OCI-LY1 (cell line): ENCODE measurements at regions not wholly inside any gene's neighbourhood (a gene's known extent, or its start where the extent isn't known, plus 50 kb on each side); places are given as distances from the start of the nearest gene placed in this dataset.

Experiments used
- H2AFZ ChIP-seq: fragments of 200-600 bp; sonication (generic), shearing (Covaris generic); 2 replicates; pipeline ENCODE4 v1.6.0; 2014; ENCODE audit warnings: antibody characterized with exemption, mild to moderate bottlenecking, low read length
- H3F3A ChIP-seq: fragments of 200-600 bp; sonication (generic), shearing (Covaris generic); 2 replicates; pipeline ENCODE4 v1.6.0; 2014; ENCODE audit warnings: mild to moderate bottlenecking, antibody characterized with exemption, low read length, moderate library complexity; ENCODE audit not compliant: insufficient read depth
- H3K27ac ChIP-seq: fragments of 200-600 bp; sonication (generic); 2 replicates; pipeline ENCODE4 v1.5.1; 2014; ENCODE audit warnings: low read length, mixed run types, mild to moderate bottlenecking, low read depth; ENCODE audit not compliant: poor library complexity, severe bottlenecking
- H3K27me3 ChIP-seq: fragments of 200-600 bp; sonication (generic); 2 replicates; pipeline ENCODE4 v1.6.0; 2014; ENCODE audit warnings: antibody characterized with exemption, mild to moderate bottlenecking, low read length, moderate library complexity; ENCODE audit not compliant: insufficient read depth
- H3K36me3 ChIP-seq: fragments of 200-600 bp; sonication (generic); 2 replicates; pipeline ENCODE4 v1.6.1; 2014; ENCODE audit warnings: mild to moderate bottlenecking, antibody characterized with exemption, low read length, moderate library complexity, mixed read lengths; ENCODE audit not compliant: insufficient read depth
- H3K4me1 ChIP-seq: fragments of 200-600 bp; sonication (generic); 2 replicates; pipeline ENCODE4 v1.5.1; 2014; ENCODE audit warnings: mild to moderate bottlenecking, low read length, moderate library complexity; ENCODE audit not compliant: insufficient read depth, severe bottlenecking
- H3K4me2 ChIP-seq: fragments of 200-600 bp; sonication (generic), shearing (Covaris generic); 2 replicates; pipeline ENCODE4 v1.6.1; 2014; ENCODE audit warnings: low read length
- H3K4me3 ChIP-seq: fragments of 200-600 bp; sonication (generic); 2 replicates; pipeline ENCODE4 v1.5.1; 2014; ENCODE audit warnings: low read length, low read depth, mild to moderate bottlenecking, mixed read lengths; ENCODE audit not compliant: poor library complexity, severe bottlenecking
- H3K79me2 ChIP-seq: fragments of 200-600 bp; shearing (Covaris generic); 2 replicates; pipeline ENCODE4 v1.6.1; 2016; ENCODE audit warnings: mixed run types, low read length, mixed read lengths; ENCODE audit not compliant: insufficient read depth
- H3K9ac ChIP-seq: fragments of 200-600 bp; sonication (generic), shearing (Covaris generic); 2 replicates; pipeline ENCODE4 v1.6.1; 2014; ENCODE audit warnings: mild to moderate bottlenecking, low read length, mixed read lengths
- H3K9me2 ChIP-seq: fragments of 200-600 bp; sonication (generic), shearing (Covaris generic); 2 replicates; pipeline ENCODE4 v1.6.1; 2014; ENCODE audit warnings: low read depth, mild to moderate bottlenecking, low read length, mixed read lengths
- H3K9me3 ChIP-seq: fragments of 200-600 bp; shearing (Covaris generic); 2 replicates; pipeline ENCODE4 v1.6.1; 2014; ENCODE audit warnings: low read length, mixed read lengths
- H4K20me1 ChIP-seq: fragments of 200-600 bp; sonication (generic), shearing (Covaris generic); 2 replicates; pipeline ENCODE4 v1.6.0; 2016; ENCODE audit warnings: mild to moderate bottlenecking, low read length; ENCODE audit not compliant: insufficient read depth
- CTCF ChIP-seq: fragments of 200-600 bp; sonication (generic), shearing (Covaris generic); IDR thresholded peaks from 2 replicates; pipeline ENCODE4 v1.5.1; 2017; ENCODE audit warnings: mild to moderate bottlenecking, antibody characterized with exemption, low read length, moderate library complexity, mixed read lengths
- EZH2 ChIP-seq: fragments of 200-600 bp; sonication (generic), shearing (Covaris generic); IDR thresholded peaks from 2 replicates; pipeline ENCODE4 v1.8.0; 2017; ENCODE audit warnings: borderline replicate concordance, mixed run types, mild to moderate bottlenecking, antibody characterized with exemption, low read length, moderate library complexity, mixed read lengths

- H3K79me2 ChIP-seq = no peaks in the 10 kb centered on the region
- H3K27me3 ChIP-seq = no peaks in the 10 kb centered on the region
- no peak overlapping the region for H3K27ac ChIP-seq
- TF ChIP-seq CTCF (no peak), EZH2 (no peak)
- H3K9me2 ChIP-seq = no peaks in the 10 kb centered on the region
- no peaks in the 10 kb centered on the region for H4K20me1 ChIP-seq
- no peaks in the 10 kb centered on the region for H3F3A ChIP-seq
- H3K4me3 ChIP-seq = no peak overlapping the region
- H3K9ac ChIP-seq = no peak overlapping the region
- no peak overlapping the region for H2AFZ ChIP-seq
- no peak overlapping the region for H3K4me2 ChIP-seq
- no peaks in the 10 kb centered on the region for H3K9me3 ChIP-seq
- no peaks in the 10 kb centered on the region for H3K4me1 ChIP-seq
- no peaks in the 10 kb centered on the region for H3K36me3 ChIP-seq
These were observed 128.6 kb upstream of the PUM3 start for GRCh38 chr9:2972475-2972874.

- Histone ChIP-seq H3K4me3 (no peak overlapping the region), H3K4me2 (no peak overlapping the region), H3K36me3 (no peaks in the 10 kb centered on the region), H4K20me1 (no peaks in the 10 kb centered on the region), H3K27me3 (no peaks in the 10 kb centered on the region), H3F3A (no peaks in the 10 kb centered on the region), H3K9ac (no peak overlapping the region), H3K79me2 (no peaks in the 10 kb centered on the region), H3K9me3 (no peaks in the 10 kb centered on the region), H2AFZ (no peak overlapping the region), H3K27ac (no peak overlapping the region), H3K9me2 (no peaks in the 10 kb centered on the region), H3K4me1 (no peaks in the 10 kb centered on the region)
- no peak for TF ChIP-seq EZH2
- TF ChIP-seq CTCF = no peak
These were observed 127.0 kb upstream of the PUM3 start for GRCh38 chr9:2970864-2971263.

GRCh38 chr9:2967766-2968165 lies 123.9 kb upstream of the PUM3 start:
- Histone ChIP-seq H3K9ac (no peak overlapping the region), H3K9me2 (no peaks in the 10 kb centered on the region), H3K9me3 (no peaks in the 10 kb centered on the region), H3F3A (no peaks in the 10 kb centered on the region), H3K79me2 (no peaks in the 10 kb centered on the region), H3K4me2 (no peak overlapping the region), H3K4me1 (no peaks in the 10 kb centered on the region), H3K36me3 (no peaks in the 10 kb centered on the region), H3K27me3 (no peaks in the 10 kb centered on the region), H4K20me1 (no peaks in the 10 kb centered on the region), H3K4me3 (no peak overlapping the region), H2AFZ (no peak overlapping the region), H3K27ac (no peak overlapping the region)
- TF ChIP-seq EZH2 = no peak
- no peak for TF ChIP-seq CTCF
